Inflammatory macrophage treated with lipopolysaccharide for 1 hour (primary cell): ENCODE measurements at regions not wholly inside any gene's neighbourhood (a gene's known extent, or its start where the extent isn't known, plus 50 kb on each side); places are given as distances from the start of the nearest gene placed in this dataset.
"Not testable (repeated sequence)": the region's sequence is repeated elsewhere in the genome, so short reads cannot be mapped to it uniquely, and the experiment has no call there.

Source experiments
- DNase-seq, 2 donors: peaks; one replicate each; pipeline ENCODE4 v3.0.0-alpha.2; 2020 to 2022

- no peak for DNase-seq
These were observed 350.9 kb downstream of the S1PR1 start for GRCh38 chr1:101587741-101588140.

- no peak for DNase-seq
These were observed 351.9 kb downstream of the S1PR1 start for GRCh38 chr1:101588677-101589076.

- DNase-seq = no peak
These were observed 356.0 kb downstream of the S1PR1 start for GRCh38 chr1:101592845-101593244.

GRCh38 chr1:101595881-101596374, 359.1 kb downstream of the S1PR1 start:
- no peak for DNase-seq

GRCh38 chr1:101600615-101601014, 363.8 kb downstream of the S1PR1 start:
- DNase-seq = not testable (repeated sequence)

GRCh38 chr1:101603726-101604125, 366.9 kb downstream of the S1PR1 start:
- DNase-seq = no peak

- DNase-seq = no peak
These were observed 369.1 kb downstream of the S1PR1 start for GRCh38 chr1:101605878-101606277.

- DNase-seq = no peak
These were observed 376.7 kb downstream of the S1PR1 start for GRCh38 chr1:101613546-101613945.

GRCh38 chr1:101618900-101619299, 377.8 kb downstream of the OLFM3 start:
- DNase-seq = no peak

- no peak for DNase-seq
These were observed 364.0 kb downstream of the OLFM3 start for GRCh38 chr1:101632548-101633272.

- DNase-seq = no peak
These were observed 350.9 kb downstream of the OLFM3 start for GRCh38 chr1:101645810-101646209.

- no peak for DNase-seq
These were observed 344.2 kb downstream of the OLFM3 start for GRCh38 chr1:101652484-101652883.

- DNase-seq = no peak
These were observed 343.2 kb downstream of the OLFM3 start for GRCh38 chr1:101653482-101653946.

- DNase-seq = no peak
These were observed 332.0 kb downstream of the OLFM3 start for GRCh38 chr1:101664726-101665125.

- no peak for DNase-seq
These were observed 329.0 kb downstream of the OLFM3 start for GRCh38 chr1:101667761-101668160.

GRCh38 chr1:101683136-101683535, 313.6 kb downstream of the OLFM3 start:
- DNase-seq = no peak

- no peak for DNase-seq
These were observed 313.2 kb downstream of the OLFM3 start for GRCh38 chr1:101683561-101683960.

GRCh38 chr1:101697072-101697471, 299.7 kb downstream of the OLFM3 start:
- no peak for DNase-seq

- DNase-seq = no peak
These were observed 298.0 kb downstream of the OLFM3 start for GRCh38 chr1:101698681-101699080.

GRCh38 chr1:101704895-101705294, 291.8 kb downstream of the OLFM3 start:
- DNase-seq = no peak

GRCh38 chr1:101706366-101706765, 290.4 kb downstream of the OLFM3 start:
- no peak for DNase-seq

- DNase-seq = no peak
These were observed 287.0 kb downstream of the OLFM3 start for GRCh38 chr1:101709721-101710120.

GRCh38 chr1:101713760-101714159, 283.0 kb downstream of the OLFM3 start:
- no peak for DNase-seq

- DNase-seq = no peak
These were observed 273.3 kb downstream of the OLFM3 start for GRCh38 chr1:101723415-101723814.

- DNase-seq = no peak
These were observed 268.7 kb downstream of the OLFM3 start for GRCh38 chr1:101728029-101728428.
